ENCODE measurements at regions not wholly inside any gene's neighbourhood (a gene's known extent, or its start where the extent isn't known, plus 50 kb on each side); places are given as distances from the start of the nearest gene placed in this dataset.

DNA sequence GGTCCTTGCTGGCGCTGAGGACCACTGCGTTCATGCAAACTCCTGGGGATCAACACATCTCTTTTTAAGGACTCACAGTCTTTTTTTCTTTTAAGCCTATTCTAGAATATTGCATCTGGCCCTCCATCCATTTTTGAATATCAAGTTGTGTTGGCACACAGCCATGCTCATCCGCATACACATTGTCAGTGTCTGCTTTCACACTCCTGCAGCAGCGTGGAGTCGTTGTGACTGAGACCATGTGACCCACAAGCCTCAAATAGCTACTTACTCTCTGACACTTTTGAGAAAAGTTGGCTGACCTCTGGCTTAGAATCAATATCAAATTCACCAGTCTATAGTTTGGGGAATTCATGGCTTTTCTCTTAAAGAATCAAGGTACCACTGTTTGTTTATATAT is 191.8 kb upstream of the S100G start:
- Histone ChIP-seq H3K27me3 (no peaks in the 10 kb centered on the region), H3K9me3 (no peaks in the 10 kb centered on the region), H3K36me3 (ENCODE audit: low read depth, missing control alignments) (no peaks in the 10 kb centered on the region), H3K4me1 (no peaks in the 10 kb centered on the region), H3K4me3 (no peak overlapping the region), H3K27ac (no peak overlapping the region)
- no peak for DNase-seq
- intact Hi-C loops (cut with DNase I; ENCODE audit: low total_unique reads), result no loop called here
- TF ChIP-seq, protein P1, sequence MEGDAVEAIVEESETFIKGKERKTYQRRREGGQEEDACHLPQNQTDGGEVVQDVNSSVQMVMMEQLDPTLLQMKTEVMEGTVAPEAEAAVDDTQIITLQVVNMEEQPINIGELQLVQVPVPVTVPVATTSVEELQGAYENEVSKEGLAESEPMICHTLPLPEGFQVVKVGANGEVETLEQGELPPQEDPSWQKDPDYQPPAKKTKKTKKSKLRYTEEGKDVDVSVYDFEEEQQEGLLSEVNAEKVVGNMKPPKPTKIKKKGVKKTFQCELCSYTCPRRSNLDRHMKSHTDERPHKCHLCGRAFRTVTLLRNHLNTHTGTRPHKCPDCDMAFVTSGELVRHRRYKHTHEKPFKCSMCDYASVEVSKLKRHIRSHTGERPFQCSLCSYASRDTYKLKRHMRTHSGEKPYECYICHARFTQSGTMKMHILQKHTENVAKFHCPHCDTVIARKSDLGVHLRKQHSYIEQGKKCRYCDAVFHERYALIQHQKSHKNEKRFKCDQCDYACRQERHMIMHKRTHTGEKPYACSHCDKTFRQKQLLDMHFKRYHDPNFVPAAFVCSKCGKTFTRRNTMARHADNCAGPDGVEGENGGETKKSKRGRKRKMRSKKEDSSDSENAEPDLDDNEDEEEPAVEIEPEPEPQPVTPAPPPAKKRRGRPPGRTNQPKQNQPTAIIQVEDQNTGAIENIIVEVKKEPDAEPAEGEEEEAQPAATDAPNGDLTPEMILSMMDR (IDR thresholded peaks at IDR 0.05), result no peak
- no peak for TF ChIP-seq POLR2A (IDR thresholded peaks at IDR 0.05)
- 79 to 88% methylated on average over 5 of the region's 5 CpGs for WGBS, 2 donors

DNA sequence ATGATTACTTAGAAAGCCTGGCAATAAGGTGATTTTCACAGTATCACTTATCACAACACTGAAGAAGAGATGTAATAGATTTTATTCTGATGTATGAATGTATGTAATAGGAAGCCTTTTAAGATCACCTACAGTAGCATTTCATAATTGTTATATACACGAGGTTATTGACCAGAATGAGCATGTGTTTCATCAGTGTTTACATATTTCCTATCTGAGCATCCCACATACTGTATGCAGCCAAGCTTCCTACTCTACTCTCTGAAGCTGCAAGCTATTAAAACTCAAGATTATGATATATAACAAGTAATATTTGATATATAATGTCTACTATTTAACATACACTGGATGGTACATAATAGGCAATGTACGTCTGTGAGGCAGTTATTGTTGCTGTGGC is 190.9 kb upstream of the S100G start:
- Histone ChIP-seq H3K36me3 (ENCODE audit: low read depth, missing control alignments) (no peaks in the 10 kb centered on the region), H3K27me3 (no peaks in the 10 kb centered on the region), H3K9me3 (no peaks in the 10 kb centered on the region), H3K4me3 (no peak overlapping the region), H3K27ac (no peak overlapping the region), H3K4me1 (no peaks in the 10 kb centered on the region)
- no peak for TF ChIP-seq POLR2A (IDR thresholded peaks at IDR 0.05)
- TF ChIP-seq, protein P1 (IDR thresholded peaks at IDR 0.05), result no peak
- 80 to 86% methylated on average over 2 of the region's 2 CpGs for WGBS, 2 donors
- intact Hi-C loops (cut with DNase I; ENCODE audit: low total_unique reads), result no loop called here
- no peak for DNase-seq

DNA sequence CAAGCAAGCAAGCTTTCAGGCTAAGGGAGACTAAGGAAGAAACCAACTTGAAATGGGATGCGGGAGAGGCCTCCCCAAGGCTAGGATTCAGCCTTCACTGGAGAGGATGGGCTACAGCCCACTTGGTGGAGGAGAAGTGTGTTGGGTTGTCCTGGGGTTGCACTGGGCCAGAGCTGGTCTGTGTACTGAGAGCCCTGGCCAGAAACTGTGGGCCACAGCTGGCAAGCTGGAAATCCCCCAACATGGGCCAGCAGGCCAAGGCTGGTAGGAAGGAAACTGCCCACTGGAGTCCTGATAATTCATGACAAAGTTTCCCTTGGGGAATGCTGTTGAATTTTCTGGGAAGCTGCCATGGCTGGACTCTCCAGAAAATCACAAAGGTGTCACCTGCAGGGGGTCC is 188.0 kb upstream of the S100G start:
- no peaks in the 10 kb centered on the region for H3K36me3 ChIP-seq (ENCODE audit: low read depth, missing control alignments)
- intact Hi-C loops (cut with DNase I; ENCODE audit: low total_unique reads), result no loop called here
- no peaks in the 10 kb centered on the region for H3K4me1 ChIP-seq
- H3K27me3 ChIP-seq, result no peaks in the 10 kb centered on the region
- TF ChIP-seq, protein P1 (IDR thresholded peaks at IDR 0.05), result no peak
- no peak for DNase-seq
- H3K9me3 ChIP-seq, result no peaks in the 10 kb centered on the region
- H3K27ac ChIP-seq, result no peak overlapping the region
- no peak overlapping the region for H3K4me3 ChIP-seq
- WGBS, 2 donors, result 100% methylated on average over 1 of the region's 1 CpG

GRCh38 chrX:16462912-16463311 is 187.0 kb upstream of the S100G start:
- 43 to 74% methylated on average over 6 of the region's 6 CpGs for WGBS, 2 donors
- TF ChIP-seq POLR2A (IDR thresholded peaks at IDR 0.05), result no peak
- TF ChIP-seq, protein P1 (IDR thresholded peaks at IDR 0.05), result no peak

GRCh38 chrX:16464369-16464768 is 185.6 kb upstream of the S100G start:
- Histone ChIP-seq H3K27ac (no peak overlapping the region), H3K27me3 (no peaks in the 10 kb centered on the region), H3K4me1 (no peaks in the 10 kb centered on the region), H3K9me3 (no peaks in the 10 kb centered on the region), H3K4me3 (no peak overlapping the region), H3K36me3 (ENCODE audit: low read depth, missing control alignments) (no peaks in the 10 kb centered on the region)
- no peak for DNase-seq
- WGBS, 2 donors, result 62 to 76% methylated on average over 4 of the region's 4 CpGs
- intact Hi-C loops (cut with DNase I; ENCODE audit: low total_unique reads), result no loop called here
- TF ChIP-seq, protein P1 (IDR thresholded peaks at IDR 0.05), result no peak
- no peak for TF ChIP-seq POLR2A (IDR thresholded peaks at IDR 0.05)

More at GRCh38 chrX:16462912-16463311, 187.0 kb upstream of the S100G start:
- Histone ChIP-seq H3K27ac (no peak overlapping the region), H3K36me3 (ENCODE audit: low read depth, missing control alignments) (no peaks in the 10 kb centered on the region), H3K4me1 (no peaks in the 10 kb centered on the region), H3K9me3 (no peaks in the 10 kb centered on the region), H3K4me3 (no peak overlapping the region), H3K27me3 (no peaks in the 10 kb centered on the region)
- no peak for DNase-seq
- intact Hi-C loops (cut with DNase I; ENCODE audit: low total_unique reads), result no loop called here

All from testis (tissue), 2 donors.